Neural cell (in vitro differentiated cells): ENCODE measurements at regions not wholly inside any gene's neighbourhood (a gene's known extent, or its start where the extent isn't known, plus 50 kb on each side); places are given as distances from the start of the nearest gene placed in this dataset.

ENCODE experiments used
- H2AFZ ChIP-seq: fragments of 200-600, 300-800 bp; sonication (generic), shearing (Covaris generic); 2 replicates; pipeline ENCODE4 v1.6.0; 2014; ENCODE audit warnings: low read depth, mild to moderate bottlenecking, antibody characterized with exemption, low read length, moderate library complexity
- H3F3A ChIP-seq: fragments of 200-600 bp; shearing (Covaris generic); 2 replicates; pipeline ENCODE4 v1.6.1; 2016; ENCODE audit warnings: mild to moderate bottlenecking, moderate library complexity, mixed read lengths, antibody characterized with exemption, low read length; ENCODE audit not compliant: insufficient read depth, poor library complexity, severe bottlenecking
- H3K27ac ChIP-seq: fragments of 200-600, 300-800 bp; sonication (generic), shearing (Covaris generic); 2 replicates; pipeline ENCODE4 v1.5.1; 2014; ENCODE audit warnings: mild to moderate bottlenecking, low read length, moderate library complexity
- H3K27me3 ChIP-seq: fragments of 300-800, 200-600 bp; sonication (generic), shearing (Covaris generic); 2 replicates; pipeline ENCODE4 v1.6.0; 2014; ENCODE audit warnings: mild to moderate bottlenecking, low read depth, low read length, moderate library complexity; ENCODE audit not compliant: insufficient read depth
- H3K36me3 ChIP-seq: fragments of 300-800, 200-600 bp; sonication (generic), shearing (Covaris generic); 2 replicates; pipeline ENCODE4 v1.5.1; 2014; ENCODE audit warnings: mild to moderate bottlenecking, antibody characterized with exemption, low read length, moderate library complexity; ENCODE audit not compliant: insufficient read depth
- H3K4me2 ChIP-seq: fragments of 300-800, 200-600 bp; sonication (generic), shearing (Covaris generic); 2 replicates; pipeline ENCODE4 v1.6.0; 2014; ENCODE audit warnings: mild to moderate bottlenecking, low read length
- H3K4me3 ChIP-seq: fragments of 300-800, 200-600 bp; sonication (generic), shearing (Covaris generic); 2 replicates; pipeline ENCODE4 v1.5.1; 2014; ENCODE audit warnings: mild to moderate bottlenecking, low read length, moderate library complexity
- H3K79me2 ChIP-seq: fragments of 200-600 bp; shearing (Covaris generic); replicated peaks from 2 replicates; pipeline ENCODE4 v1.6.0; 2014; ENCODE audit warnings: mild to moderate bottlenecking, low read length, moderate library complexity; ENCODE audit not compliant: insufficient read depth
- H3K9ac ChIP-seq: fragments of 300-800, 200-600 bp; sonication (generic), shearing (Covaris generic); 2 replicates; pipeline ENCODE4 v1.6.1; 2016; ENCODE audit warnings: mild to moderate bottlenecking, low read length, mixed read lengths
- H3K9me2 ChIP-seq: fragments of 200-600 bp; shearing (Covaris generic); 2 replicates; pipeline ENCODE4 v1.6.1; 2016; ENCODE audit warnings: mild to moderate bottlenecking, low read length, mixed read lengths; ENCODE audit not compliant: insufficient read depth
- H3K9me3 ChIP-seq: fragments of 200-600, 300-800 bp; sonication (generic), shearing (Covaris generic); 2 replicates; pipeline ENCODE4 v1.6.1; 2016; ENCODE audit warnings: mild to moderate bottlenecking, mixed run types, low read length, moderate library complexity, mixed read lengths
- H4K20me1 ChIP-seq: fragments of 200-600 bp; shearing (Covaris generic); 2 replicates; pipeline ENCODE4 v1.6.1; 2016; ENCODE audit warnings: mild to moderate bottlenecking, mixed run types; ENCODE audit not compliant: insufficient read depth
- EP300 ChIP-seq: fragments of 450-650 bp; conservative IDR thresholded peaks from 2 replicates; pipeline ENCODE4 v1.6.1; 2014; ENCODE audit warnings: antibody characterized with exemption, mild to moderate bottlenecking, moderate library complexity; ENCODE audit not compliant: poor library complexity, severe bottlenecking
- EZH2 ChIP-seq: fragments of 200-600, 300-800 bp; shearing (Covaris generic), sonication (generic); IDR thresholded peaks from 2 replicates; pipeline ENCODE4 v1.6.1; 2014; ENCODE audit warnings: antibody characterized with exemption, low read length, borderline replicate concordance, mild to moderate bottlenecking; ENCODE audit not compliant: insufficient read depth, poor library complexity, severe bottlenecking
- MXI1 ChIP-seq: fragments of 450-650 bp; conservative IDR thresholded peaks from 2 replicates; pipeline ENCODE4 v1.6.1; 2014; ENCODE audit warnings: antibody characterized with exemption, mild to moderate bottlenecking; ENCODE audit not compliant: poor library complexity, severe bottlenecking
- POLR2AphosphoS5 ChIP-seq: IDR thresholded peaks from 2 replicates; pipeline ENCODE4 v1.6.1; 2012
- RAD21 ChIP-seq: fragments of 450-650 bp; conservative IDR thresholded peaks from 2 replicates; pipeline ENCODE4 v1.6.1; 2014; ENCODE audit warnings: antibody characterized with exemption, mild to moderate bottlenecking, moderate library complexity
- SMC3 ChIP-seq: fragments of 450-650 bp; conservative IDR thresholded peaks from 2 replicates; pipeline ENCODE4 v1.6.1; 2014; ENCODE audit warnings: antibody characterized with exemption, mild to moderate bottlenecking, moderate library complexity; ENCODE audit not compliant: poor library complexity
- TAF1 ChIP-seq: IDR thresholded peaks from 2 replicates; pipeline ENCODE4 v1.6.1; 2012; ENCODE audit warnings: low read depth
- TF ChIP-seq, protein P1 (sequence below): IDR thresholded peaks from 2 replicates; pipeline ENCODE4 v1.6.1; 2012; ENCODE audit warnings: borderline replicate concordance
- TF ChIP-seq, protein P2 (sequence below): fragments of 450-650 bp; IDR thresholded peaks from 2 replicates; pipeline ENCODE4 v1.5.1; 2014; ENCODE audit warnings: antibody characterized with exemption, mild to moderate bottlenecking, moderate library complexity; ENCODE audit not compliant: poor library complexity, severe bottlenecking

DNA sequence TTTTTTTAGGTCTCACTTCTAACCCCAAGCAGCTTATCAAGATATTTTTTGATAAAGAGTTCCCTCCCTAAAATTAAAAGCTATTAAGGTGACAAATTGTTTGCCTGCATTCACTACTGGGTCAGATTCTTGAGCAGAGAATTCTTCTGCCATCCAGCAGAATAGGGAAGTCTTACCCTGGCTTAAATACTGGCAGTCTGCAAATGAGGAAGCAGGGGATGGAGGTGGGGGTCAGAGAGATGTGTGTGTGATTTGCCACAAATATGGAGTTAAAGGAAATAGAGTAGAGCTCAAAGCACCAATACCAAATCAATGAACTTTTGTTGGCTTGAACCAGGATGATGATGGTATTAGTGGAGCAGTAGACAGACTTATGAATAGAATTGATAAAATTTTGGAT, 122.2 kb downstream of the ANXA5 start:
- Histone ChIP-seq H3F3A (no peaks in the 10 kb centered on the region), H3K79me2 (no peaks in the 10 kb centered on the region), H3K4me2 (no peak overlapping the region), H3K4me3 (no peak overlapping the region), H4K20me1 (no peaks in the 10 kb centered on the region), H3K9ac (no peak overlapping the region), H3K9me2 (no peaks in the 10 kb centered on the region), H3K9me3 (no peaks in the 10 kb centered on the region), H3K27me3 (no peaks in the 10 kb centered on the region), H3K36me3 (no peaks in the 10 kb centered on the region), H2AFZ (no peak overlapping the region), H3K27ac (no peak overlapping the region)
- TF ChIP-seq RAD21 (no peak), SMC3 (no peak), EZH2 (no peak), TAF1 (no peak), MXI1 (no peak), EP300 (no peak)
- TF ChIP-seq, protein P1, sequence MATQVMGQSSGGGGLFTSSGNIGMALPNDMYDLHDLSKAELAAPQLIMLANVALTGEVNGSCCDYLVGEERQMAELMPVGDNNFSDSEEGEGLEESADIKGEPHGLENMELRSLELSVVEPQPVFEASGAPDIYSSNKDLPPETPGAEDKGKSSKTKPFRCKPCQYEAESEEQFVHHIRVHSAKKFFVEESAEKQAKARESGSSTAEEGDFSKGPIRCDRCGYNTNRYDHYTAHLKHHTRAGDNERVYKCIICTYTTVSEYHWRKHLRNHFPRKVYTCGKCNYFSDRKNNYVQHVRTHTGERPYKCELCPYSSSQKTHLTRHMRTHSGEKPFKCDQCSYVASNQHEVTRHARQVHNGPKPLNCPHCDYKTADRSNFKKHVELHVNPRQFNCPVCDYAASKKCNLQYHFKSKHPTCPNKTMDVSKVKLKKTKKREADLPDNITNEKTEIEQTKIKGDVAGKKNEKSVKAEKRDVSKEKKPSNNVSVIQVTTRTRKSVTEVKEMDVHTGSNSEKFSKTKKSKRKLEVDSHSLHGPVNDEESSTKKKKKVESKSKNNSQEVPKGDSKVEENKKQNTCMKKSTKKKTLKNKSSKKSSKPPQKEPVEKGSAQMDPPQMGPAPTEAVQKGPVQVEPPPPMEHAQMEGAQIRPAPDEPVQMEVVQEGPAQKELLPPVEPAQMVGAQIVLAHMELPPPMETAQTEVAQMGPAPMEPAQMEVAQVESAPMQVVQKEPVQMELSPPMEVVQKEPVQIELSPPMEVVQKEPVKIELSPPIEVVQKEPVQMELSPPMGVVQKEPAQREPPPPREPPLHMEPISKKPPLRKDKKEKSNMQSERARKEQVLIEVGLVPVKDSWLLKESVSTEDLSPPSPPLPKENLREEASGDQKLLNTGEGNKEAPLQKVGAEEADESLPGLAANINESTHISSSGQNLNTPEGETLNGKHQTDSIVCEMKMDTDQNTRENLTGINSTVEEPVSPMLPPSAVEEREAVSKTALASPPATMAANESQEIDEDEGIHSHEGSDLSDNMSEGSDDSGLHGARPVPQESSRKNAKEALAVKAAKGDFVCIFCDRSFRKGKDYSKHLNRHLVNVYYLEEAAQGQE: no peak
- TF ChIP-seq, protein P2, sequence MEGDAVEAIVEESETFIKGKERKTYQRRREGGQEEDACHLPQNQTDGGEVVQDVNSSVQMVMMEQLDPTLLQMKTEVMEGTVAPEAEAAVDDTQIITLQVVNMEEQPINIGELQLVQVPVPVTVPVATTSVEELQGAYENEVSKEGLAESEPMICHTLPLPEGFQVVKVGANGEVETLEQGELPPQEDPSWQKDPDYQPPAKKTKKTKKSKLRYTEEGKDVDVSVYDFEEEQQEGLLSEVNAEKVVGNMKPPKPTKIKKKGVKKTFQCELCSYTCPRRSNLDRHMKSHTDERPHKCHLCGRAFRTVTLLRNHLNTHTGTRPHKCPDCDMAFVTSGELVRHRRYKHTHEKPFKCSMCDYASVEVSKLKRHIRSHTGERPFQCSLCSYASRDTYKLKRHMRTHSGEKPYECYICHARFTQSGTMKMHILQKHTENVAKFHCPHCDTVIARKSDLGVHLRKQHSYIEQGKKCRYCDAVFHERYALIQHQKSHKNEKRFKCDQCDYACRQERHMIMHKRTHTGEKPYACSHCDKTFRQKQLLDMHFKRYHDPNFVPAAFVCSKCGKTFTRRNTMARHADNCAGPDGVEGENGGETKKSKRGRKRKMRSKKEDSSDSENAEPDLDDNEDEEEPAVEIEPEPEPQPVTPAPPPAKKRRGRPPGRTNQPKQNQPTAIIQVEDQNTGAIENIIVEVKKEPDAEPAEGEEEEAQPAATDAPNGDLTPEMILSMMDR: no peak

DNA sequence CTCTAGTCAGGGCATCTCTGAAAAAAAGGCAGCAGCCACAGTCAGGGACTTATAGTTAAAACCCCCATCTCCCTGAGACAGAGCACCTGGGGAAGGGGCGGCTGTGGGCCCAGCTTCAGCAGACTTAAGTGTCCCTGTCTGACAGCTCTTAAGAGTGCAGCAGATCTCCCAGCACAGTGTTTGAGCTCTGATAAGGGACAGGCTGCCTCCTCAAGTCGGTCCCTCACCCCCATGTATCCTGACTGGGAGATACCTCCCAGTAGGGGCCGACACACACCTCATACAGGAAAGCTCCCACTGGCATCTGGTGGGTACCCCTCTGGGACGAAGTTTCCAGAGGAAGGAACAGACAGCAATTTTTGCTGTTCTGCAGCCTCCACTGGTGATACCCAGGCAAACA, 129.0 kb downstream of the ANXA5 start:
- Histone ChIP-seq H3K9me3 (no peaks in the 10 kb centered on the region), H2AFZ (no peak overlapping the region), H3K79me2 (no peaks in the 10 kb centered on the region)

More for the DNA sequence above, 129.0 kb downstream of the ANXA5 start:
- H3K27ac ChIP-seq: no peak overlapping the region
- H3K4me3 ChIP-seq: no peak overlapping the region
- TF ChIP-seq RAD21: no peak
- TF ChIP-seq, protein P2: no peak
- TF ChIP-seq, protein P1: no peak
- TF ChIP-seq EP300: no peak
- TF ChIP-seq SMC3: no peak
- TF ChIP-seq POLR2AphosphoS5: no peak
- TF ChIP-seq EZH2: no peak
- TF ChIP-seq TAF1: no peak
- TF ChIP-seq MXI1: no peak
- no peaks in the 10 kb centered on the region for H3F3A ChIP-seq
- no peaks in the 10 kb centered on the region for H3K9me2 ChIP-seq
- H3K9ac ChIP-seq: no peak overlapping the region
- no peaks in the 10 kb centered on the region for H4K20me1 ChIP-seq
- no peaks in the 10 kb centered on the region for H3K27me3 ChIP-seq
- no peaks in the 10 kb centered on the region for H3K36me3 ChIP-seq
- no peak overlapping the region for H3K4me2 ChIP-seq
